HG02970 (cell line): ENCODE measurements at regions not wholly inside any gene's neighbourhood (a gene's known extent, or its start where the extent isn't known, plus 50 kb on each side); places are given as distances from the start of the nearest gene placed in this dataset.
"Not testable (repeated sequence)": the region's sequence is repeated elsewhere in the genome, so short reads cannot be mapped to it uniquely, and the experiment has no call there.

Experiments used
- ATAC-seq: cut with Tn5 transposase; IDR thresholded peaks from one replicate; pipeline ENCODE4 v1.9.1; 2021; ENCODE audit warnings: mild to moderate bottlenecking, moderate library complexity, moderate number of reproducible peaks; ENCODE audit not compliant: unreplicated experiment, low FRiP score

- ATAC-seq, result no peak
These were observed 207.1 kb upstream of the CXorf66 start for GRCh38 chrX:140172401-140172800.

GRCh38 chrX:140167551-140167950 is 202.2 kb upstream of the CXorf66 start:
- ATAC-seq, result no peak

- ATAC-seq, result no peak
These were observed 200.5 kb upstream of the CXorf66 start for GRCh38 chrX:140165849-140166248.

GRCh38 chrX:140164391-140164790 is 199.1 kb upstream of the CXorf66 start:
- ATAC-seq, result no peak

GRCh38 chrX:140163371-140164159 is 198.2 kb upstream of the CXorf66 start:
- ATAC-seq, result no peak

- ATAC-seq, result no peak
These were observed 192.3 kb upstream of the CXorf66 start for GRCh38 chrX:140157611-140158010.

GRCh38 chrX:140157143-140157542 is 191.8 kb upstream of the CXorf66 start:
- ATAC-seq, result no peak

GRCh38 chrX:140151316-140151715 is 186.0 kb upstream of the CXorf66 start:
- no peak for ATAC-seq

GRCh38 chrX:140149761-140150160 is 184.4 kb upstream of the CXorf66 start:
- ATAC-seq, result no peak

GRCh38 chrX:140141444-140142029 is 176.2 kb upstream of the CXorf66 start:
- peak; percentile 83 for ATAC-seq

- not testable (repeated sequence) for ATAC-seq
These were observed 173.2 kb upstream of the CXorf66 start for GRCh38 chrX:140138492-140138891.

GRCh38 chrX:140138065-140138464 is 172.7 kb upstream of the CXorf66 start:
- not testable (repeated sequence) for ATAC-seq

GRCh38 chrX:140132937-140133336 is 167.6 kb upstream of the CXorf66 start:
- no peak for ATAC-seq

GRCh38 chrX:140123446-140123845 is 158.1 kb upstream of the CXorf66 start:
- ATAC-seq, result no peak

- ATAC-seq, result not testable (repeated sequence)
These were observed 148.7 kb upstream of the CXorf66 start for GRCh38 chrX:140114059-140114458.

- no peak for ATAC-seq
These were observed 144.8 kb upstream of the CXorf66 start for GRCh38 chrX:140110081-140110650.

GRCh38 chrX:140104760-140105159 is 139.4 kb upstream of the CXorf66 start:
- no peak for ATAC-seq

GRCh38 chrX:140099221-140099620 is 133.9 kb upstream of the CXorf66 start:
- no peak for ATAC-seq

GRCh38 chrX:140092121-140092520 is 126.8 kb upstream of the CXorf66 start:
- ATAC-seq, result no peak

GRCh38 chrX:140091125-140091886 is 126.0 kb upstream of the CXorf66 start:
- ATAC-seq, result peak; percentile 51

- no peak for ATAC-seq
These were observed 125.4 kb upstream of the CXorf66 start for GRCh38 chrX:140090800-140091124.
